ENCODE measurements at regions not wholly inside any gene's neighbourhood (a gene's known extent, or its start where the extent isn't known, plus 50 kb on each side); places are given as distances from the start of the nearest gene placed in this dataset.

DNA sequence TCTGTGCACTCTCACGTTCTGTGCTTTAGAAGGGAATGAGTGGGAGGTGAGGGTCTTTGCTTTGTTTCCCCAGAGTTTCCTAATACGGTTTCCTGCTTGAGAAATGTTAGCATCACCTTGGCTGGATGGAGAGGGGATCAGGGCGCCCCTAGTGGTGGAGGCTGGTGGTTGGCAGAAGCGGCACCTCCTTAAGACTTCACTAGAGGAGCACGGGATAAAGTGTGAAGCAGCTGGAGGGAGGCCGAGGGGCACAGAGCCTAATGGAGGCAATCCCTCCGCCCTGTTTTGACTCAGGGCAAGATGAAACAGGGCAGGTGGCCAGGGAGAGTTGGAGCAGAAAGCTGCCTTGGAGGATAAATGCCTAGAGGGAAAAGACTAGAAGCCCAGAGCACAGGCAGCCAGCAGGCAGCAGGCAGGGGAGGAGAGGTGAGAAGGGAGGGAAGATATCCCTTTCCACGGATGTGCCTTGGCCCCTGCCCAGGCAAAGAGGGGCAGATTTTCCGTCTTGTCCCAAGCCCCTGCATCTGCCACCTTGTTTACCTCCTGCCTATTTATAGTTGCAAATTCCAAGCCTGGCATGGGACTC lies 56.0 kb upstream of the BTRC start:
- H3K4me3 ChIP-seq (replicated peaks in 1 of 3; ENCODE audit: insufficient read depth in 1 of 3, low read depth in 1 of 3, low read length in 3 of 3) = no peak overlapping the region
- no peaks in the 10 kb centered on the region for H3K79me2 ChIP-seq (ENCODE audit: control insufficient read depth, insufficient read depth, low read length)
- intact Hi-C loops (cut with micrococcal nuclease) (no loop called here), dilution Hi-C loops (cut with MboI; ENCODE audit: extremely low pct_ligation_motif_present, low sequenced_read_pairs) (no loop called here)
- BruUV-seq (replicated peaks) = no TSS peak
- peaks cover 17 to 37% of the 10 kb centered on the region in 2 experiments for H3K27me3 ChIP-seq (ENCODE audit: control insufficient read depth in 2 of 2, insufficient read depth in 2 of 2, low read length in 2 of 2)
- H3K36me3 ChIP-seq (ENCODE audit: control insufficient read depth in 2 of 2, extremely low read depth in 1 of 2, insufficient read depth in 2 of 2, low read length in 2 of 2) = no peaks in the 10 kb centered on the region
- POLR2A ChIA-PET = no interaction called here
- TF ChIP-seq MYC (IDR thresholded peaks at IDR 0.05; ENCODE audit: low read depth, low read length) (no peak), FOS (IDR thresholded peaks at IDR 0.05; ENCODE audit: borderline replicate concordance, insufficient read depth, low read length) (no peak), MAX (IDR thresholded peaks at IDR 0.05; ENCODE audit: insufficient read depth, insufficient read length) (no peak)
- TF ChIP-seq, protein P1, sequence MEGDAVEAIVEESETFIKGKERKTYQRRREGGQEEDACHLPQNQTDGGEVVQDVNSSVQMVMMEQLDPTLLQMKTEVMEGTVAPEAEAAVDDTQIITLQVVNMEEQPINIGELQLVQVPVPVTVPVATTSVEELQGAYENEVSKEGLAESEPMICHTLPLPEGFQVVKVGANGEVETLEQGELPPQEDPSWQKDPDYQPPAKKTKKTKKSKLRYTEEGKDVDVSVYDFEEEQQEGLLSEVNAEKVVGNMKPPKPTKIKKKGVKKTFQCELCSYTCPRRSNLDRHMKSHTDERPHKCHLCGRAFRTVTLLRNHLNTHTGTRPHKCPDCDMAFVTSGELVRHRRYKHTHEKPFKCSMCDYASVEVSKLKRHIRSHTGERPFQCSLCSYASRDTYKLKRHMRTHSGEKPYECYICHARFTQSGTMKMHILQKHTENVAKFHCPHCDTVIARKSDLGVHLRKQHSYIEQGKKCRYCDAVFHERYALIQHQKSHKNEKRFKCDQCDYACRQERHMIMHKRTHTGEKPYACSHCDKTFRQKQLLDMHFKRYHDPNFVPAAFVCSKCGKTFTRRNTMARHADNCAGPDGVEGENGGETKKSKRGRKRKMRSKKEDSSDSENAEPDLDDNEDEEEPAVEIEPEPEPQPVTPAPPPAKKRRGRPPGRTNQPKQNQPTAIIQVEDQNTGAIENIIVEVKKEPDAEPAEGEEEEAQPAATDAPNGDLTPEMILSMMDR (IDR thresholded peaks at IDR 0.05; ENCODE audit: extremely low read depth in 1 of 2, insufficient read depth in 1 of 2, low read depth in 1 of 2, low read length in 2 of 2) = peak; percentile 91 to 92
- H2AFZ ChIP-seq (ENCODE audit: low read depth, low read length) = no peak overlapping the region
- no peaks in the 10 kb centered on the region for H3K9me3 ChIP-seq (replicated peaks; ENCODE audit: control insufficient read depth, insufficient read depth, low read length)
- CTCF ChIA-PET = interaction anchor here (0.6 to 10.8 kb wide), 19 partner anchors 8 to 424 kb away, joined by 3 to 156 read pairs (median 5); no protein-coding TSS in a partner anchor
- peak; percentile 65 for DNase-seq (ENCODE audit: low read depth, low spot score)
- no peak overlapping the region for H3K27ac ChIP-seq (ENCODE audit: insufficient read depth, low read depth, low read length)
- no peak overlapping the region for H3K9ac ChIP-seq (replicated peaks; ENCODE audit: extremely low read depth, insufficient read depth, low read length)
- peak; percentile 26 for FAIRE-seq
- no peaks in the 10 kb centered on the region for H4K20me1 ChIP-seq (replicated peaks; ENCODE audit: control insufficient read depth, extremely low read depth, insufficient read depth, low read length)
- H3K4me1 ChIP-seq (ENCODE audit: control insufficient read depth, extremely low read depth, insufficient read depth, low read length) = no peaks in the 10 kb centered on the region
- H3K4me2 ChIP-seq (ENCODE audit: insufficient read depth, low read length) = no peak overlapping the region
- H3K9me1 ChIP-seq (replicated peaks; ENCODE audit: control insufficient read depth, extremely low read depth, insufficient read depth, low read length) = no peaks in the 10 kb centered on the region

- peaks cover 10 to 41% of the 10 kb centered on the region in 2 experiments for H3K27me3 ChIP-seq (ENCODE audit: control insufficient read depth in 2 of 2, insufficient read depth in 2 of 2, low read length in 2 of 2)
- H3K79me2 ChIP-seq (ENCODE audit: control insufficient read depth, insufficient read depth, low read length) = no peaks in the 10 kb centered on the region
- H3K36me3 ChIP-seq (ENCODE audit: control insufficient read depth in 2 of 2, extremely low read depth in 1 of 2, insufficient read depth in 2 of 2, low read length in 2 of 2) = no peaks in the 10 kb centered on the region
- no peak overlapping the region for H3K4me2 ChIP-seq (ENCODE audit: insufficient read depth, low read length)
- no TSS peak for BruUV-seq (replicated peaks)
- H4K20me1 ChIP-seq (replicated peaks; ENCODE audit: control insufficient read depth, extremely low read depth, insufficient read depth, low read length) = no peaks in the 10 kb centered on the region
- no peaks in the 10 kb centered on the region for H3K9me1 ChIP-seq (replicated peaks; ENCODE audit: control insufficient read depth, extremely low read depth, insufficient read depth, low read length)
- H3K4me3 ChIP-seq (replicated peaks in 1 of 3; ENCODE audit: insufficient read depth in 1 of 3, low read depth in 1 of 3, low read length in 3 of 3) = no peak overlapping the region
- dilution Hi-C loops (cut with MboI; ENCODE audit: extremely low pct_ligation_motif_present, low sequenced_read_pairs) = no loop called here
- H3K4me1 ChIP-seq (ENCODE audit: control insufficient read depth, extremely low read depth, insufficient read depth, low read length) = no peaks in the 10 kb centered on the region
- no peak for FAIRE-seq
- TF ChIP-seq POLR2A (IDR thresholded peaks at IDR 0.05; ENCODE audit: low read depth, low read length) (no peak), MAX (IDR thresholded peaks at IDR 0.05; ENCODE audit: insufficient read depth, insufficient read length) (no peak), POLR2AphosphoS5 (IDR thresholded peaks at IDR 0.05; ENCODE audit: insufficient read depth, low read depth, low read length) (no peak), MYC (IDR thresholded peaks at IDR 0.05; ENCODE audit: low read depth, low read length) (no peak), FOS (IDR thresholded peaks at IDR 0.05; ENCODE audit: borderline replicate concordance, insufficient read depth, low read length) (no peak), EZH2 (IDR thresholded peaks at IDR 0.05; ENCODE audit: borderline replicate concordance, low read depth, low read length, severe bottlenecking) (no peak), JUN (IDR thresholded peaks at IDR 0.05; ENCODE audit: borderline replicate concordance, insufficient read depth, insufficient read length, low read depth) (no peak), GATA2 (IDR thresholded peaks at IDR 0.05; ENCODE audit: insufficient read depth, insufficient read length, low read depth, low read length) (no peak)
- TF ChIP-seq, protein P1 (IDR thresholded peaks at IDR 0.05; ENCODE audit: extremely low read depth in 1 of 2, insufficient read depth in 1 of 2, low read depth in 1 of 2, low read length in 2 of 2) = no peak
- ChIA-PET POLR2A (no interaction called here), CTCF (interaction anchor here (1.5 to 10.8 kb wide), 6 partner anchors 11 to 244 kb away, joined by 3 to 156 read pairs (median 14); no protein-coding TSS in a partner anchor)
- H2AFZ ChIP-seq (ENCODE audit: low read depth, low read length) = no peak overlapping the region
- H3K9me3 ChIP-seq (replicated peaks; ENCODE audit: control insufficient read depth, insufficient read depth, low read length) = no peaks in the 10 kb centered on the region
- no peak overlapping the region for H3K27ac ChIP-seq (ENCODE audit: insufficient read depth, low read depth, low read length)
- intact Hi-C loops (cut with micrococcal nuclease) = no loop called here
- no peak overlapping the region for H3K9ac ChIP-seq (replicated peaks; ENCODE audit: extremely low read depth, insufficient read depth, low read length)
- no peak for DNase-seq (ENCODE audit: low read depth, low spot score)
Measured at GRCh38 chr10:101299211-101299610, 54.8 kb upstream of the BTRC start.

All from endothelial cell of umbilical vein (primary cell).